ENCODE measurements at regions not wholly inside any gene's neighbourhood (a gene's known extent, or its start where the extent isn't known, plus 50 kb on each side); places are given as distances from the start of the nearest gene placed in this dataset.

- CTCF ChIA-PET, result no interaction called here
Observed at GRCh38 chr10:70990681-70991080, 102.3 kb upstream of the PCBD1 start.

GRCh38 chr10:70991140-70992124 is 103.1 kb upstream of the PCBD1 start:
- CTCF ChIA-PET, result interaction anchor here (0.7 kb wide), 1 partner anchor 88 kb away, joined by 3 read pairs; no protein-coding TSS in a partner anchor
- DNase-seq, result no peak

More at GRCh38 chr10:70990681-70991080, 102.3 kb upstream of the PCBD1 start:
- Histone ChIP-seq H2AFZ (ENCODE audit: low read depth) (no peak overlapping the region), H3F3A (replicated peaks; ENCODE audit: insufficient read depth) (no peaks in the 10 kb centered on the region), H3K4me2 (no peak overlapping the region), H4K20me1 (ENCODE audit: insufficient read depth) (no peaks in the 10 kb centered on the region), H3K9me2 (no peaks in the 10 kb centered on the region), H3K4me3 (ENCODE audit: low read depth in 2 of 2, low read length in 1 of 2) (no peak overlapping the region), H3K27me3 (ENCODE audit: insufficient read depth) (peaks cover 16% of the 10 kb centered on the region; the same call in 1 of the 2 replicates), H3K27ac (ENCODE audit: low read depth in 2 of 2, low read length in 1 of 2) (no peak overlapping the region), H3K9ac (no peak overlapping the region), H3K79me2 (ENCODE audit: insufficient read depth) (no peaks in the 10 kb centered on the region), H3K4me1 (ENCODE audit: control insufficient read depth in 1 of 2, insufficient read depth in 2 of 2, low read depth in 1 of 2, low read length in 1 of 2) (no peaks in the 10 kb centered on the region; a peak in 1 of 4 replicates), H3K9me3 (no peaks in the 10 kb centered on the region), H3K36me3 (replicated peaks in 1 of 2; ENCODE audit: control insufficient read depth in 1 of 2, insufficient read depth in 2 of 2, low read length in 1 of 2) (no peaks in the 10 kb centered on the region)
- 63% methylated on average over 6 of the region's 6 CpGs for WGBS (ENCODE audit: low lambda C conversion rate)
- TF ChIP-seq USF2 (IDR thresholded peaks at IDR 0.05; ENCODE audit: borderline replicate concordance, low read depth, low read length) (no peak), RXRA (IDR thresholded peaks at IDR 0.05; ENCODE audit: borderline replicate concordance, low read depth) (no peak), RCOR1 (IDR thresholded peaks at IDR 0.05; ENCODE audit: low read length) (no peak), TEAD4 (IDR thresholded peaks at IDR 0.05; ENCODE audit: borderline replicate concordance, insufficient read depth) (no peak)
- no peak for DNase-seq
- POLR2A ChIA-PET, result no interaction called here

GRCh38 chr10:70992436-70992835 is 104.1 kb upstream of the PCBD1 start:
- H3F3A ChIP-seq (replicated peaks; ENCODE audit: insufficient read depth), result no peaks in the 10 kb centered on the region
- H3K27ac ChIP-seq (ENCODE audit: low read depth in 2 of 2, low read length in 1 of 2), result no peak overlapping the region
- H3K4me3 ChIP-seq (ENCODE audit: low read depth in 2 of 2, low read length in 1 of 2), result no peak overlapping the region
- H3K9ac ChIP-seq, result no peak overlapping the region
- H3K9me2 ChIP-seq, result no peaks in the 10 kb centered on the region
- no peaks in the 10 kb centered on the region for H3K36me3 ChIP-seq (replicated peaks in 1 of 2; ENCODE audit: control insufficient read depth in 1 of 2, insufficient read depth in 2 of 2, low read length in 1 of 2)
- no peaks in the 10 kb centered on the region for H3K79me2 ChIP-seq (ENCODE audit: insufficient read depth)
- H3K27me3 ChIP-seq (ENCODE audit: insufficient read depth), result peaks cover 16% of the 10 kb centered on the region
- H3K4me2 ChIP-seq, result no peak overlapping the region
- H3K9me3 ChIP-seq, result no peaks in the 10 kb centered on the region
- no peak overlapping the region for H2AFZ ChIP-seq (ENCODE audit: low read depth)
- no peaks in the 10 kb centered on the region; a peak in 1 of 4 replicates for H3K4me1 ChIP-seq (ENCODE audit: control insufficient read depth in 1 of 2, insufficient read depth in 2 of 2, low read depth in 1 of 2, low read length in 1 of 2)
- CTCF ChIA-PET, result interaction anchor here (0.6 to 0.7 kb wide), 3 partner anchors 13 to 616 kb away, joined by 3 read pairs; no protein-coding TSS in a partner anchor
- H4K20me1 ChIP-seq (ENCODE audit: insufficient read depth), result no peaks in the 10 kb centered on the region
- POLR2A ChIA-PET, result no interaction called here
- WGBS (ENCODE audit: low lambda C conversion rate), result 61% methylated on average over 5 of the region's 8 CpGs
- no peak for DNase-seq
- TF ChIP-seq FOXM1 (IDR thresholded peaks at IDR 0.05; ENCODE audit: low read depth) (no peak), RXRA (IDR thresholded peaks at IDR 0.05; ENCODE audit: borderline replicate concordance, low read depth) (no peak), IRF3 (IDR thresholded peaks at IDR 0.05; ENCODE audit: low read depth, low read length) (no peak), RCOR1 (IDR thresholded peaks at IDR 0.05; ENCODE audit: low read length) (no peak), USF1 (IDR thresholded peaks at IDR 0.05; ENCODE audit: borderline replicate concordance, low read depth) (no peak), USF2 (IDR thresholded peaks at IDR 0.05; ENCODE audit: borderline replicate concordance, low read depth, low read length) (no peak), SIN3A (IDR thresholded peaks at IDR 0.05; ENCODE audit: borderline replicate concordance, low read depth, low read length) (no peak), TEAD4 (IDR thresholded peaks at IDR 0.05; ENCODE audit: borderline replicate concordance, insufficient read depth) (no peak), POLR2AphosphoS5 (IDR thresholded peaks at IDR 0.05; ENCODE audit: low read depth, low read length) (no peak), GABPA (IDR thresholded peaks at IDR 0.05; ENCODE audit: low read depth) (no peak), ELF1 (IDR thresholded peaks at IDR 0.05) (no peak), FOXJ3 (CRISPR knock-in tag; IDR thresholded peaks at IDR 0.05) (no peak)

More at GRCh38 chr10:70991140-70992124, 103.1 kb upstream of the PCBD1 start:
- Histone ChIP-seq H3K79me2 (ENCODE audit: insufficient read depth) (no peaks in the 10 kb centered on the region), H3K4me2 (no peak overlapping the region), H3K9ac (no peak overlapping the region), H3K27me3 (ENCODE audit: insufficient read depth) (peaks cover 16% of the 10 kb centered on the region; the same call in 1 of the 2 replicates), H4K20me1 (ENCODE audit: insufficient read depth) (no peaks in the 10 kb centered on the region), H2AFZ (ENCODE audit: low read depth) (no peak overlapping the region), H3K9me2 (no peaks in the 10 kb centered on the region), H3K4me3 (ENCODE audit: low read depth in 2 of 2, low read length in 1 of 2) (no peak overlapping the region), H3F3A (replicated peaks; ENCODE audit: insufficient read depth) (no peaks in the 10 kb centered on the region), H3K9me3 (no peaks in the 10 kb centered on the region), H3K27ac (ENCODE audit: low read depth in 2 of 2, low read length in 1 of 2) (no peak overlapping the region), H3K4me1 (ENCODE audit: control insufficient read depth in 1 of 2, insufficient read depth in 2 of 2, low read depth in 1 of 2, low read length in 1 of 2) (no peaks in the 10 kb centered on the region; a peak in 1 of 4 replicates), H3K36me3 (replicated peaks in 1 of 2; ENCODE audit: control insufficient read depth in 1 of 2, insufficient read depth in 2 of 2, low read length in 1 of 2) (no peaks in the 10 kb centered on the region)
- no peak for TF ChIP-seq YY1 (IDR thresholded peaks at IDR 0.05; ENCODE audit: low read depth)
- TF ChIP-seq JUND (IDR thresholded peaks at IDR 0.05), result no peak
- TF ChIP-seq FOXJ3 (CRISPR knock-in tag; IDR thresholded peaks at IDR 0.05), result no peak
- no peak for TF ChIP-seq FOXM1 (IDR thresholded peaks at IDR 0.05; ENCODE audit: low read depth)
- no peak for TF ChIP-seq MAX (IDR thresholded peaks at IDR 0.05; ENCODE audit: low read depth)
- no peak for TF ChIP-seq GATA2 (CRISPR knock-in tag; IDR thresholded peaks at IDR 0.05)
- WGBS (ENCODE audit: low lambda C conversion rate), result 55% methylated on average over 14 of the region's 14 CpGs
- POLR2A ChIA-PET, result no interaction called here
